ENCODE measurements at regions not wholly inside any gene's neighbourhood (a gene's known extent, or its start where the extent isn't known, plus 50 kb on each side); places are given as distances from the start of the nearest gene placed in this dataset.

DNA sequence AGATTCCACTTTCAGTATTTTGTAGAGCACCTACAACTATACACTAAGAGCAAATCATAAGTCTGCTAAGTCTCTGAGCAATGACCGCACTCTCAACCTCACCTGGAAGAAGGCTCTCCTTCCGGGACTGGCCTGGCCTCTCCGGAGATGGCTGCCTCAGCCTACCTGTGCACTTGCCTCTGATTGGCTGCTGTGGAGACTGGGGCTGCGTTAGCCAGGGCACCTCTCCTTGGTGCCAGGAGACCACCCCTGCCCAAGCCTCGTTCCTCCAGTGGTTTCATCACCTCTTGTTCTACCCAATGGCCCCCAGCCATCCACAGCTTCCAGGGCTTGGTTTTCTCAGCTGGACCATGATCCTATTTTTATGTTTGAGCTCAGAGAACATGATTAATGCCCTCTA is 64.7 kb upstream of the JDP2 start:
- Mint-ChIP-seq H3K27me3 (peaks cover 1% of the 10 kb centered on the region), H3K27ac (no peak overlapping the region), H3K4me1 (ENCODE audit: low read depth) (peaks cover 6% of the 10 kb centered on the region)

DNA sequence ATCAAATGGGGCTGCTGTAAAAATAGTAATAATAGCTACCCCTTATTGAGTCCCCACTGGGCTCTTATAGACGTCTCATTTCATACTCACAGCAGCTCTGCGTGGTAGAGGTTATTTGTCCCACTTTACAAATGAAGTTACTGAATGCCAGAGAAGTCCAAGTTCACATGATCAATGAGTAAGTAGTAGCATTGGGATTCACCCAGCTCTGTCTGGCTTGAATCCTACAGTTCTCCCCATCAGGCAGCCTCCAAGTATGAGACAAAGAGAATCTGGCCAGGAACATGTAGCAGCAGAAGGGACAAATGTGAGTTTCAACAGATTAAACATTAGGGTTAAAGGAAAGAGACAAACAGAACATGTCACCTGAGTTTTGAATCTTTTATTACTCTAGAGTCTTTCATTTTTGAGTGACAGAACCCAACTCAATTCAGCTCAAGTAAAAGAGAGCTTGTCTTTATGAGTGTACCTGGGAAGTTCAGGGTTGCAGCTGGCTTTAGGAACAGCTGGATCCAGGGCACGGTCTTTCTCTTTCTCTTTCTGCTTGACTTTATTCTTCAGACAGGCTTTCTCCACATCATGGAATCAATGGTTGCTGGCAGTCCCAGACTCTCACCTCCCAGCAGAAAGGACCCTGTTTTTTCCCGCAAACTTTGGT is 64.1 kb upstream of the JDP2 start:
- H3K9me3 Mint-ChIP-seq (ENCODE audit: low read depth) = peaks cover 2% of the 10 kb centered on the region
- peaks cover 6% of the 10 kb centered on the region for H3K4me1 Mint-ChIP-seq (ENCODE audit: low read depth)
- H3K36me3 Mint-ChIP-seq = peaks cover 1% of the 10 kb centered on the region
- H3K4me3 Mint-ChIP-seq = no peak overlapping the region
- peaks cover 1% of the 10 kb centered on the region for H3K27me3 Mint-ChIP-seq
- H3K27ac Mint-ChIP-seq = no peak overlapping the region

More for the DNA sequence above, 64.7 kb upstream of the JDP2 start:
- Mint-ChIP-seq H3K4me3 (no peak overlapping the region), H3K36me3 (no peaks in the 10 kb centered on the region), H3K9me3 (ENCODE audit: low read depth) (no peaks in the 10 kb centered on the region)

DNA sequence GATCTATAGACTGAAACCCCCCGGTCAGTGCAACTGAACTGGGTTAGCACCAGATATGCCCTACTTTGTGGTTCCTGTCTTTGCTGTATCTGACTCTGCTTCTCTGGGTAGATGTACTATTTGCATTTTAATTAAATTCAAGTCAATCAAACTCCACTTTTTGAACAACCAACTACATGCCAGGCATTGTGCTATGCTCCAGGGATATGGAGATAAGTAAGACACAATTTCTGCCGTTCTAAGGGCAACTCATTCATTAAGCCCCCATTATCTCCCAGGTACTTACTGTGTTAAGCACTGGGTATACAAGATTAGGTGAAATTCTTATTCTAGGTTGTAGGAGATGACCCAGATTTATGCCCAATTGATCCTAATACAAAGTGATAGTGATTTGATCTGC is 62.7 kb upstream of the JDP2 start:
- Mint-ChIP-seq H3K4me3 (no peak overlapping the region), H3K27ac (no peak overlapping the region), H3K9me3 (ENCODE audit: low read depth) (peaks cover 3% of the 10 kb centered on the region), H3K36me3 (peaks cover 3% of the 10 kb centered on the region), H3K4me1 (ENCODE audit: low read depth) (peaks cover 6% of the 10 kb centered on the region), H3K27me3 (peaks cover 1% of the 10 kb centered on the region)

DNA sequence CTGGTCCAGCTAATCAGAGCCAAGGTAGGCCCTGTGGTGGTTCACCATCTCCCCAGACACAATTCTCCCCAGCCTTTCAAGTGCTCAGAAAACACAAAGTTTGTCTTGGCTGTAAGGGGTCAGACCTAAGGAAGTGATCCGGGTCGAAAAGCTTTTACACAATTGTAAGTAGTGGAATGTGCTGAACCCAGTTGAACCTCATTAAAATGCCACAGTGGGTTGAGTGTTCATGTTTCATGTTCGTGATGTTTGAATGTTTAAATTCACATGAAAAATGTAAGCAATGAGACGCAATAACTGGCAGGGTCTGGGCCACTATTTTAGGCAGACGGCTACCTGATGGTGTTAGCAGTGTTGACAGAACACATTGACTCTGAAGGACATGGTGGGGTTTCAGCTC is 60.9 kb upstream of the JDP2 start:
- Mint-ChIP-seq H3K36me3 (peaks cover 3% of the 10 kb centered on the region), H3K4me1 (ENCODE audit: low read depth) (peaks cover 6% of the 10 kb centered on the region), H3K9me3 (ENCODE audit: low read depth) (peaks cover 3% of the 10 kb centered on the region), H3K27ac (no peak overlapping the region), H3K27me3 (peaks cover 2% of the 10 kb centered on the region), H3K4me3 (no peak overlapping the region)

DNA sequence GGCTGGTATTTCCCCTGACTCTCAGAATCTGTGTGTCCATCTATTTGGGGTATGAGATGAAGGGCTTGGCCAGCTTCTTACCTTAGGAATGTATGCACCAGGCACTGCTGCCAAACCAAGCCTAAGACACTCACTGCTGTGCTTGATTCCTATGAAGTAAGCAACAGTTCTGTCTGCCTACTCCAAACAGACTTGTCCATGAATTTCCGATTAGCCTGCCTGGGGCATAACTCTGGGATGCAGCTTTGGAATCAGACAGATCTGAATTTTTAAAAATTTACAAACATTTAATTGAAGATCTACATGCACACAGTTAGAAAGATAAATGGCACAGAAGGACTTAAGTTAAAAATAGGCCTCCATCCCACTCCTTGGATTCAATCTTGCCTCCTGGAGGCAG is 59.5 kb upstream of the JDP2 start:
- H3K27me3 Mint-ChIP-seq = peaks cover 4% of the 10 kb centered on the region
- H3K27ac Mint-ChIP-seq = no peak overlapping the region
- peaks cover 5% of the 10 kb centered on the region for H3K36me3 Mint-ChIP-seq
- H3K4me1 Mint-ChIP-seq (ENCODE audit: low read depth) = peaks cover 6% of the 10 kb centered on the region
- peaks cover 3% of the 10 kb centered on the region for H3K9me3 Mint-ChIP-seq (ENCODE audit: low read depth)
- no peak overlapping the region for H3K4me3 Mint-ChIP-seq

DNA sequence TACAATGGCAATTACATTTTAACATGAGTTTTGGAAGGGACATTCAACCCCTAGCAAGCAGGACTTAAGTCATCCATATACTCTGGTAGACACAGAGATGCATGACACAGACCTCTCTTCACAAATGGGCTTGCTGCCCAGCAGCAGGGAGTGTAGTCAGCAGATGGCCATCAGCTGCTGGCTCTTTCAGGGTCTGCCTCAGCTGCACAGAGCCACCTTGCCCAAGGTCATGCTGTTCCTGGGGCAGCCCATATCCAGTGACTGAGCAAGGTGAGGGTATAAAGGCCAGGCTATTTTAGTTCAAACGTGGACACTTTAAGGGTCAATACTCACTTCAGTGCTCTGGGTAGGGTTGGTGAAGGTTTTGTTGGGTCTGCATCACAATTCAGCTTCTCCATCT is 58.3 kb upstream of the JDP2 start:
- Mint-ChIP-seq H3K4me3 (no peak overlapping the region), H3K4me1 (ENCODE audit: low read depth) (no peaks in the 10 kb centered on the region), H3K27ac (no peak overlapping the region), H3K36me3 (peaks cover 5% of the 10 kb centered on the region), H3K9me3 (ENCODE audit: low read depth) (peaks cover 3% of the 10 kb centered on the region), H3K27me3 (peaks cover 7% of the 10 kb centered on the region)

DNA sequence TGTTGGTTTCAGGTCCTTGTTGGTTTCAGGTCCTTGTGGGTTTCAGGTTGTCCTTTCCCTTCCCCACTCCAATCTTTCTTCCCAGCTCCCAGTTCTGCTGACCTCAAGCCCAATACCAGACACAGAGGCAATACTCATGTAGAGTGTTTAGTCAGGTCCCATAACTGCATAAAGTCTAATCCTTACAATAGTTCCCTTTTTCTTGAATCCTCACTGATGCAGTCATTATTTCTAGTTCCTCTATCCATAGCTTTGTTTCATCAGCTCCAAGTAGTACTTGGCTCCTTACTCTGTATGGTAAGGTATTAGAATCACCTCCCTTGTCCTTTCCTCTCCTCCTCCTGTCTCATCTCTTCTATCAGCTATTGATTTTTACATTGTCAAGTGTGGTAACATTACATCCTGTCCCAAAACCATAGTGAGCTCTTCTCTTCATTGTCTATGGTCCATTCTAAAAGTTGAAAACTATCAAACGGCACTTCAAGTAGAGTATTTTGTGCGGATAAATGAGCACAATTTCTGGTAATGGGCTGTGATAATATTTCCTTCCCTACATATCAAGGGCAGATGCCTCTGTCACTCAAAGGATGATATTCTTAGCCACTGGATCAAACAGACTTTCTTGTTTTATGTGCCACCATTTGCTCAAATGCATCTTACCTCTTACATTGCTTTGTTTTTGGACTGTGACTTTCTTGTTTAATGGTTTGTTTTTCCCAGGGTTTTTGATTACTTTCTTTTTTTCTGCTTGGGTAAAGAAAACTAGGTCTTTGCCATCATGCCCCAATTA is 57.2 kb upstream of the JDP2 start:
- no peak overlapping the region for H3K27ac Mint-ChIP-seq
- H3K9me3 Mint-ChIP-seq (ENCODE audit: low read depth) = peaks cover 3% of the 10 kb centered on the region
- H3K36me3 Mint-ChIP-seq = peaks cover 5% of the 10 kb centered on the region
- no peaks in the 10 kb centered on the region for H3K4me1 Mint-ChIP-seq (ENCODE audit: low read depth)
- no peak overlapping the region for H3K4me3 Mint-ChIP-seq
- H3K27me3 Mint-ChIP-seq = peaks cover 6% of the 10 kb centered on the region

DNA sequence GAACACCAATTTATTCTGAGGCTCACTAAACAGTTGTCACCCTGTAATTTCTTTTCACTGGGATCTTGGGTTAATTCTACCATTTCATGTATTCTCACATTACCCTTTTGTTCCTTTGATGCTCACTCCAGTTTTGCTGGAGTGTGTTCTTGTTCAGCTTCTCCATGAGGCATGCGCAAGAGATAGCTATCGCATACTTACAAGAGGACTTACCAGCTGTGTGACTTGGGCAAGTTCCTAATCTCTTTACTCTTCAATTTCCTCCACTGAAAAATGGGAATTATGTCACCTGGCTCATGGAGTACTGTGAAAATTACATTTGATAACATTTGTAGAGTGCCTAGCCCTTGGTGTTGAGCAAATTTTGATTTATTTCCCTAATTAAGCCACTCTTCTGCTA is 56.5 kb upstream of the JDP2 start:
- H3K4me3 Mint-ChIP-seq = no peak overlapping the region
- H3K27ac Mint-ChIP-seq = no peak overlapping the region

DNA sequence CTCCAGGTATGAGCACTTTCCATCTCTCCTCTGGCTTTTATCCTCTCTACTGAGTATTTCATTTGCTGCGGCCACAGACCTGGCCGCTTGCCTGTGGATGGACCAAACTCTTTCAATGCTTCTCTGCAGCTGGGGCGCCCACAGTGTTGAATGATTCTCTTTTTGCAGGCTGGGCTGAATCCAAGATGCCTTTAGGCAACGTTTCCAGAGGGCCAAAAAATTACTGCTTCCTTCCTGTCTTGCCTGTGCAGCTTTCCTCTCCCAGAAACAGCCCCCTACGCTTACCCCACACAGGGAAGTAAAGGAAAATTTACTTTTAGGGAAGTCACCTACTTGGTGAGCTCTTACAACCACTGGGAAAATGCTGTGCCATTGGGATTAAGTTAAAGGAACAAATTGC is 55.6 kb upstream of the JDP2 start:
- no peak overlapping the region for H3K27ac Mint-ChIP-seq
- peaks cover 5% of the 10 kb centered on the region for H3K36me3 Mint-ChIP-seq
- H3K9me3 Mint-ChIP-seq (ENCODE audit: low read depth) = peaks cover 3% of the 10 kb centered on the region

More for the DNA sequence above, 56.5 kb upstream of the JDP2 start:
- Mint-ChIP-seq H3K27me3 (peaks cover 6% of the 10 kb centered on the region), H3K9me3 (ENCODE audit: low read depth) (peaks cover 3% of the 10 kb centered on the region), H3K36me3 (peaks cover 5% of the 10 kb centered on the region), H3K4me1 (ENCODE audit: low read depth) (no peaks in the 10 kb centered on the region)

DNA sequence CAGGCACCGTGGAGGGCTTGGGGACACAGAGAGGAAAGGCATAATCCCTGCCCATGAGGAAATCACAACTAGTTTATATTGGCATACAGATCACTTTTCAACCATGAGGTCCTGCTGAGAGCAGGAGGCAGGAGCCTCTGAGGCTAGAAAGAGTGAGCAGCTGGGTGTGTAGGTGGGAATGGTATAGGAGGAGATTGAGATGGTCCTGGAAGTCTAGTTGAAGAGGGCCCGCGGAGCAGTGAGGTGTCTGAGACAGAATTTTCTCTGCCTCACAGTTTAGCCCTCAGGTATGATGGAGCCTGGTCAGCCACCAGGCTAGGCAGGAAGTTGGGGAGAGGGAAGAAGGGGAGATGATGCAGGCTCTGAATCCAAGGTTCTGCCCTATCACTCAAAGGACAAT is 54.7 kb upstream of the JDP2 start:
- Mint-ChIP-seq H3K36me3 (peaks cover 5% of the 10 kb centered on the region), H3K4me1 (ENCODE audit: low read depth) (no peaks in the 10 kb centered on the region), H3K9me3 (ENCODE audit: low read depth) (peaks cover 3% of the 10 kb centered on the region), H3K4me3 (no peak overlapping the region), H3K27me3 (peaks cover 6% of the 10 kb centered on the region), H3K27ac (no peak overlapping the region)

More for the DNA sequence above, 55.6 kb upstream of the JDP2 start:
- Mint-ChIP-seq H3K4me3 (no peak overlapping the region), H3K4me1 (ENCODE audit: low read depth) (no peaks in the 10 kb centered on the region), H3K27me3 (peaks cover 6% of the 10 kb centered on the region)

DNA sequence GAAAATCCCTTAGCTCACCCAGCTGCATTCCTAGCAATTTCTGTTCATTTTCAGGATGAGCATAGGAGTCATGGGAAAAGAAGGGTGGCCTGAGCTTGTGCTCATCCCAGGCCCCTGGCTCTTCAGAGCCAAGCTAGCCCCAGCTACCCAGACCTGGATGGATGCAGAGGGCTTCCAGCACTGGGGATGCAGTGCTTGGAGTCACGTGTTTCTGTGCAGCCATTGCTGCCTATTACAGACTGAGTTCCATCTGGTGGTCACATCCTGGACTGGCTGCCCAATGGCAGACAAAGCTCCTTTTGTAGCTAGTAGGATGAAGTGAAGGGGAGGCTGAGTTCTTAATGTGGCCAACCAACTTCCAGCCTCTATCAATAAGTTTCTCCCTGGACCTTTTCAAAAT is 54.2 kb upstream of the JDP2 start:
- Mint-ChIP-seq H3K4me1 (ENCODE audit: low read depth) (no peaks in the 10 kb centered on the region), H3K4me3 (no peak overlapping the region), H3K9me3 (ENCODE audit: low read depth) (peaks cover 3% of the 10 kb centered on the region), H3K36me3 (peaks cover 4% of the 10 kb centered on the region), H3K27me3 (peaks cover 6% of the 10 kb centered on the region), H3K27ac (no peak overlapping the region)

DNA sequence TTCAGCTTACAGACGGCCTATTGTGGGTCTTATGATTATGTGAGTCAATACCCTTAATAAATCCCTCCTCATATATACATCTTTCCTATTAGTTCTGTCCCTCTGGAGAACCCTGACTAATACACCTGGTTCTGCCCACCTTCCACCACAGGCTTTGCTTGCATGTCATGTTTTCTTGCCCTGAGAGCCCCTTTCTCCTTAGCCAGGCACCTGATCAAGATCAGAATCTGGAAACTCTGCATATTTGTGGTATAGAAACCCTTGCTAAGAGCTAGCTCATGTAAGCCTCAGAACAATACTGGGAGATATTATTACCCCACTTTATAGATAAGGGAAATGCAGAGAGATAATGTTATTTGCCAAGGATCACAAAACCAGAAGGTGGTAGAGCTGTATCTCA is 52.9 kb upstream of the JDP2 start:
- Mint-ChIP-seq H3K4me1 (ENCODE audit: low read depth) (no peaks in the 10 kb centered on the region), H3K27ac (no peak overlapping the region), H3K9me3 (ENCODE audit: low read depth) (no peaks in the 10 kb centered on the region), H3K36me3 (peaks cover 2% of the 10 kb centered on the region), H3K27me3 (peaks cover 6% of the 10 kb centered on the region), H3K4me3 (no peak overlapping the region)

DNA sequence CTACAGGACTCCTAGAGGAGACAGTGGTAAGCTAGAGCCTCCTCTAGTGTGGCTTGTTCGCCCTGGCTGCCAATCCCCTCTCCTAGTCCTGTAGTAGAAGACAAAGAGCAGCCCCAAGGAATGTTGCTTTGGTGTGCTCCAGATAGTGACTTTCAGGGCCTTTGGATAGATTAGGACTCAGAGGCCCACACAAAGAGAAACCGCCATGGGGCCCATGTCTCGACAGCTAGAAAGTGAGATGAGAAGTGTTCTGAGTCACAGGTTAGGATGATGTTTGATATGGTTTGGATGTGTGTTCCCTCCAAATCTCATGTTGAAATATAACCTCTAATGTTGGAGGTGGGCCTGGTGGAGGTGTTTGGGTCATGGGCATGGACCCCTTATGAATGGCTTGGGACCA is 51.8 kb upstream of the JDP2 start:
- H3K4me1 Mint-ChIP-seq (ENCODE audit: low read depth) = no peaks in the 10 kb centered on the region
- no peak overlapping the region for H3K27ac Mint-ChIP-seq
- no peak overlapping the region for H3K4me3 Mint-ChIP-seq
- peaks cover 2% of the 10 kb centered on the region for H3K36me3 Mint-ChIP-seq
- H3K9me3 Mint-ChIP-seq (ENCODE audit: low read depth) = no peaks in the 10 kb centered on the region
- H3K27me3 Mint-ChIP-seq = peaks cover 6% of the 10 kb centered on the region

All from activated naive CD8-positive, alpha-beta T cell (primary cell).